NT2/D1 (cell line): ENCODE measurements at regions not wholly inside any gene's neighbourhood (a gene's known extent, or its start where the extent isn't known, plus 50 kb on each side); places are given as distances from the start of the nearest gene placed in this dataset.
"Not testable (repeated sequence)": the region's sequence is repeated elsewhere in the genome, so short reads cannot be mapped to it uniquely, and the experiment has no call there.

Experiments
- DNase-seq: peaks from one replicate; pipeline ENCODE4 v3.0.0-alpha.2; 2011; ENCODE audit warnings: low read depth, low spot score
- H3K27me3 ChIP-seq: 2 replicates; pipeline ENCODE4 v1.6.0; 2011; ENCODE audit warnings: mild to moderate bottlenecking; ENCODE audit not compliant: insufficient read length, insufficient read depth
- H3K36me3 ChIP-seq: 2 replicates; pipeline ENCODE4 v1.6.1; 2011; ENCODE audit warnings: mild to moderate bottlenecking, low read length, mixed read lengths; ENCODE audit not compliant: insufficient read depth, insufficient read length
- H3K4me1 ChIP-seq: 2 replicates; pipeline ENCODE4 v1.5.1; 2011; ENCODE audit not compliant: insufficient read depth, insufficient read length
- H3K4me3 ChIP-seq: 2 replicates; pipeline ENCODE4 v1.5.1; 2011; ENCODE audit warnings: low read depth; ENCODE audit not compliant: insufficient read length
- H3K9ac ChIP-seq: 2 replicates; pipeline ENCODE4 v1.6.0; 2011; ENCODE audit warnings: low read depth; ENCODE audit not compliant: insufficient read length
- H3K9me3 ChIP-seq: 2 replicates; pipeline ENCODE4 v1.5.1; 2011; ENCODE audit warnings: mild to moderate bottlenecking, low read length; ENCODE audit not compliant: insufficient read depth
- SUZ12 ChIP-seq: IDR thresholded peaks from 2 replicates; pipeline ENCODE4 v1.6.1; 2011; ENCODE audit not compliant: insufficient read length, insufficient read depth; ENCODE audit errors: extremely low read depth
- YY1 ChIP-seq: IDR thresholded peaks from 2 replicates; pipeline ENCODE4 v1.6.1; 2011; ENCODE audit not compliant: insufficient read length, insufficient read depth
- ZNF274 ChIP-seq: IDR thresholded peaks from 2 replicates; pipeline ENCODE4 v1.6.1; 2011; ENCODE audit warnings: mild to moderate bottlenecking, low read depth, low read length

DNA sequence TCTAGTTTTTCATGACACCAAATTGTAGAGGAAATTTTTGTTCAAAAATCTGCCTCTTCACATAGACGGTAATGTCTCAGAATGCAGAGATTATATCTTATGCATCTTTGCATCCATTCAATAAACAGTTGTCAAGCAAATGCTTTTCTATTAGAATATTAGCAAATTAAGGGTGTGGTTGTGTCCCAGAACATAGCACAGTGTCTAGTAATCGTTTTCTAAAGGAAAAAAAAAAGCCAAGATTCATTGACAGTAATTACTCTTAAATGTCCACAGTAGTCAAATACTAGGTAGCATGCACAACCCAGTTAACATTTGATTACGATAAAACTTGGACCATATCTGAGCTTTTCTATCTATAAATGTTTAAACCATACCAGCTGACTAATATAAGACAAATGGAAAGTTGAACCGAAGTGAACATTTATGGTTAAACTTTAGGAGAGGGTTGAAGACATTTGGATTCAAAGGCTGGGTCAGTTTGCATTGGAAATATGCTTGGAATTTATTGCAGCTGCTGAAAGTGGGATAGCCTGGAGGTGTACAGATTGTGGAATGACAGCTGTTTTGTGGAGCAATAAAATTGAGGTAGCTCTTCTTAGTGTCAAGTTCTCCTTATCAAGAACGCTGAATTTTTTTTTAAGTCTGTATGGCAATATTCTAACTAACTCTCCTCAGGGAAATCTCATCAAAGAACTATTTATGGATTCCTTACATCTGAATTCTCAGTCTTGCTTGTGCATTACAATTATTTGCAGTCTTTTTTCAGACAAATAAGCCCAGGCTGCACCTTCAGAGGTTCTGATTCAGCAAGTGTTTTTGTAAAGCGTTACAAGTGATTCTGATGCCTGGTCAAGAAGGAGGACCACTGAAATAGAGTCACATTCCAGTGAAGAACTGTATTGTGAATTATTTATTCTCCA is 66.7 kb upstream of the ATP2B1 start:
- no peak overlapping the region for H3K4me3 ChIP-seq
- no peak for TF ChIP-seq YY1
- no peak for TF ChIP-seq ZNF274
- TF ChIP-seq SUZ12 = no peak
- H3K36me3 ChIP-seq = no peaks in the 10 kb centered on the region
- no peaks in the 10 kb centered on the region for H3K9me3 ChIP-seq
- no peaks in the 10 kb centered on the region for H3K4me1 ChIP-seq
- DNase-seq = no peak
- no peak overlapping the region for H3K9ac ChIP-seq
- no peaks in the 10 kb centered on the region for H3K27me3 ChIP-seq

DNA sequence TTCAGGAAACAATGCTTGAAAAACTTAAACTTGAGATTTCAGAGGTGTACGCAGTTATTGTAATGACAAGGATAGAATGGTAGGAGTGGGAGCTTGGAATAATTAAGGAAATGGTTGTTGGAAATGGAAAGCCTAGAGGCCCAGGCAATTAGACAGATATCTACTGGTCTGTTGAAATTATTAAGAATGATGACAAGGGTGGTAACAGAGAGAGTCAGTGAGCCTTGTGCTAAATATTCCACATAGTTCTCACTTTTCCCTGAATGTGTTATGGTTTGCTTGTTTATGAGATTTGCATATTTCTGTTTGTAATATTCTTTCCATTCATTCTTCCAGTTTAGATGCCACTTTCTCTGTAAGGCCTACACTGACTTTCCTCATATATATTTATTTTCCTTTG is 66.0 kb upstream of the ATP2B1 start:
- H3K4me1 ChIP-seq = no peaks in the 10 kb centered on the region
- DNase-seq = no peak
- no peaks in the 10 kb centered on the region for H3K36me3 ChIP-seq
- no peak for TF ChIP-seq YY1
- TF ChIP-seq SUZ12 = no peak
- TF ChIP-seq ZNF274 = no peak
- H3K4me3 ChIP-seq = no peak overlapping the region
- no peaks in the 10 kb centered on the region for H3K9me3 ChIP-seq
- no peak overlapping the region for H3K9ac ChIP-seq
- no peaks in the 10 kb centered on the region for H3K27me3 ChIP-seq

DNA sequence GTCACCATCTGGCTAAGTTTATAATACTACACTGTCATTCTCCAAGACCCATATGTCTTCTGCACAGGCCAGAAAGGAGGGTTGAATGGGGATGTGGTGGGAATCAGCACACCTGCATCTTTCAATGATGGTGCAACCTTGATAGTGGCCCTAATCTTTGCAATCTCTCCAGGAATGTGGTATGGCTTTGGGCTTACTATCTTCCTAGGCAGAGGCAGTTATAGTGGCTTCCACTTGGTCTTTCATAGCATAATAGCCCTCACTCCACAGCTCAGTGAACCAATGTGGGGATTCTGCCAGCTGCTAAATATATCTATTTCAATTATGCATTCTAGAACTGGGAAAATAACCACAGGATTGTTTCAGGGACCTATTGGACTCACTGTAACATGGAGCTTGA is 61.8 kb upstream of the ATP2B1 start:
- Histone ChIP-seq H3K36me3 (no peaks in the 10 kb centered on the region), H3K4me3 (no peak overlapping the region), H3K4me1 (no peaks in the 10 kb centered on the region), H3K9ac (no peak overlapping the region), H3K9me3 (0 out of 2 replicates have a peak, but pooled peaks cover 4% of the 10 kb centered on the region), H3K27me3 (no peaks in the 10 kb centered on the region)
- no peak for TF ChIP-seq YY1
- TF ChIP-seq SUZ12 = no peak
- TF ChIP-seq ZNF274 = no peak
- no peak for DNase-seq

DNA sequence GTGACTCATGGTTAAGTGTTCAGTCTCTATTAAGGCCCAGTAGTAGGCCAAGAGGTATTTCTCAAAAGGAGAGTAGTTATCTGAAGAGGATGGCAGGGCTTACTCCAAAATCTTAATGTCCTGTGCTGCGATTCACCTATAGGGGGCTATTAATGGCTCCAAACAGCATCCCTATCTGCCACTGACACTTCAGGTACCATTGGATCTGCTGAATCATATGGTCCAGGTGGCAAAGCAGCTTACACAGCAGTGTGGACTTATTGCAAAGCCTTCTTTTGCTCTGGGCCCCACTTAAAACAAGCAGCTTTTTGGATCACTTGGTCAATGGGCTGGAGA is 60.8 kb upstream of the ATP2B1 start:
- Histone ChIP-seq H3K36me3 (no peaks in the 10 kb centered on the region), H3K9ac (no peak overlapping the region)
- no peak for DNase-seq

DNA sequence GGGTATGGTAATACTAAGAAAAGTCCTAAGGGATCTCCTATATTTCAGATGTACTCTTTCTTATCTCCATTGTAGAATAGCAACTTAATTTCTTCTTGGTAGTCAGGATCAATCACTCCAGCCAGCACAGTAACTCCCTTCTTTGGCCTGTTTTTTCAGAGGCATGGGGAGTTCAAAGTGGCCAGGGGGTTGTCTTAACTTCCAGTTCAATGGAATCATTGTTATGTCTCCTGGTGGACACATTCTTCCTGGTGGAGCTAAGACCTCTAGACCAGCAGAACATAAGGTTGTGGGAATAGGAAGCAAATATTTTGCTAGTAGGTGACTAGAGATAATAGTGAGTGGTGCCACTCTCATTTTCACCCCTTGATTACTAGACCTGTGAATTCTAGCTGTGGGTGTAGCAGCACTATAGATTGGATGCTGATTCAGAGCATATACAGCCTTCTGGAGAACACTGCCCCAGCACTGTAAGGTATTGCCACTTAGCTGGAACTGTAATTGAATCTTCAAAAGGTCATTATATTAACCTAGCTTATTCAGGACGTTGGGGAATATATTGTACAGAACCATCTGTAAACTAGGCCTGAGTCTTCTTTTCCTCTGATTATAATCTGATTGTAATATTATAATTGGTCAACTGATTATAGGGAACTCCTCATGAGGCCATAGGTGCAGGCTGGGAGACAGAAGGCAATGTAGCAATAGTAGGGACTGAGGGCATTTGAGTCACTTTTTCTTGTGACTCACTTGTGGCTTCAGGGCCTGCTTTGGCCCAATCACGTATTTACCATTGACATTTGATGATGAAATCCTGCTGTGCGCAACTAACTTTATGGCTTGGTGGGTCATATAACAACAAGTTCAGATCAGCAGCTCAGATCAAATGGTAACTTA is 60.2 kb upstream of the ATP2B1 start:
- Histone ChIP-seq H3K36me3 (no peaks in the 10 kb centered on the region), H3K9me3 (0 out of 2 replicates have a peak, but pooled peaks cover 4% of the 10 kb centered on the region), H3K9ac (no peak overlapping the region), H3K4me3 (no peak overlapping the region), H3K27me3 (no peaks in the 10 kb centered on the region), H3K4me1 (no peaks in the 10 kb centered on the region)
- no peak for DNase-seq
- TF ChIP-seq YY1 = no peak
- no peak for TF ChIP-seq SUZ12
- no peak for TF ChIP-seq ZNF274

More for the DNA sequence above, 60.8 kb upstream of the ATP2B1 start:
- TF ChIP-seq SUZ12 (no peak), YY1 (no peak), ZNF274 (no peak)
- H3K4me1 ChIP-seq = no peaks in the 10 kb centered on the region
- no peaks in the 10 kb centered on the region for H3K27me3 ChIP-seq
- 0 out of 2 replicates have a peak, but pooled peaks cover 4% of the 10 kb centered on the region for H3K9me3 ChIP-seq
- no peak overlapping the region for H3K4me3 ChIP-seq

DNA sequence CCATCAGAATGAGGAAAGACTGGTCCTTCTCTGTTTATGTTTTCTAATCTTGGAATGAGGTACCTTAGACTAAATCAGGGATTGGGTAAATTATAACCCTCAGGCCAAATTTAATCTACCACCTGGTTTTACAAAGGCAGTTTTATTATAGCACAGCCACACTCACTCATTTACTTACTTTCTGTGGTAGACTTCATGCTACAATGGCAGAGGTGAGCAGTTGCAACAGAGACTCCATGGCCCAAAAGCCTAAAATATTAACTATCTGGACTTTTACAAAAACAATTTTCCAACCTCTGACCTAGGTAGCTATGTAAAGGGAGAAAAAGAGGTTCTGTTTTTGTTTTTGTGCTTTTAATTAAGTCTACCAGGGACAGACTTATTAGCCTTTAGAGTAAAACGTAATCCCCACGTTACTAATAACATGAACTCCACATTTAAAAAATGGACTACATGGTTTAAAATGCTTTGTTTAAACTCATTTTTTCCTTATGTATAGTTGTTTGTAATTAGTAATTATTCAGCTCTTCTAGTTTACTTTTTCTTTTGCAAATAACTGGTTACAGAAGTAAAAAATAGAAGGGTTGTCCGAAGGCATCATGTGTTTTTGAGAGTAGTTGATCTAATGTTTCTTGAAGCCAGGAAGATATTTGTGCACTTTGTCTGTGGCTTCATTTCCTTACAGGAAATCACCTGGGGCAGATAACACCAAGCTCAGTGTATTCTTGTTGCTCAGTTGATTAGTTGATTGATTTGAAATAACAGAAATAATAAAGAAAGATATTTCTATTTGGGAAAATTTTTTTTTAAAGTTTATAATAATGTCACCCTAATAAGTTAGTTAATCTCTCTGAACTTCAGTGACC is 57.6 kb upstream of the ATP2B1 start:
- DNase-seq = no peak
- H3K9me3 ChIP-seq = 0 out of 2 replicates have a peak, but pooled peaks cover 4% of the 10 kb centered on the region
- no peaks in the 10 kb centered on the region for H3K4me1 ChIP-seq
- H3K27me3 ChIP-seq = no peaks in the 10 kb centered on the region
- no peak overlapping the region for H3K9ac ChIP-seq
- no peak overlapping the region for H3K4me3 ChIP-seq
- H3K36me3 ChIP-seq = no peaks in the 10 kb centered on the region
- TF ChIP-seq SUZ12 (no peak), YY1 (no peak), ZNF274 (no peak)

DNA sequence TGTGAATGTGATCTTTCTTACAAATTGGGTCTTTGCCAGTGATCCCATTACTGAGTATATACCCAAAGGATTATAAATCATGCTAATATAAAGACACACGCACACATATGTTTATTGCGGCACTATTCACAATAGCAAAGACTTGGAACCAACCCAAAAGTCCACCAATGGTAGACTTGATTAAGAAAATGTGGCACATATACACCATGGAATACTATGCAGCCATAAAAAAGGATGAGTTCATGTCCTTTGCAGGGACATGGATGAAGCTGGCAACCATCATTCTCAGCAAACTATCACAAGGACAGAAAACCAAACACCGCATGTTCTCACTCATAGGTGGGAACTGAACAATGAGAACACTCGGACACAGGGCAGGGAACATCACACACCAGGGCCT is 55.5 kb upstream of the ATP2B1 start:
- not testable (repeated sequence) for H3K9ac ChIP-seq, H3K36me3 ChIP-seq, H3K27me3 ChIP-seq, H3K9me3 ChIP-seq, H3K4me1 ChIP-seq, DNase-seq, H3K4me3 ChIP-seq
